DMS53 (cell line): ENCODE measurements at regions not wholly inside any gene's neighbourhood (a gene's known extent, or its start where the extent isn't known, plus 50 kb on each side); places are given as distances from the start of the nearest gene placed in this dataset.

Source experiments
- DNase-seq: peaks from one replicate; lab custom pipeline; 2025; lab: John Stamatoyannopoulos, UW

DNA sequence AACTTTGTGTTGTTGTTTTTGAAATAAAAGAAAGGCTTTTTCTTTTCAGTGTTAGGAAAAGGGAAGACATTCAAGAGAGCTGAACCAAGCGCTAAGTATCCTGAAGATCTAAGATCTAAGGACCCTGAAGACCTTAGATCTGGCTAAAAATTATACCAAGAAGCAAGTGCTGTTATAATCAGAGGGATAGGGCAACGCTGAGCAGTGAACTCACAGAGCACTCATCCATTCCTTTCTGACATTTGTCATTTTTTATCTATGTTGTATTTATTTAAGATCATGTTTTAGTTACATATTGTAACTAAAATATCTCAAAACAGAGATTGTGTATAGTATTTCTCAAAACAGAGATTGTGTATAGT, 60.5 kb upstream of the FAM216B start:
- DNase-seq, result no peak

GRCh38 chr13:42722883-42723539, 58.4 kb upstream of the FAM216B start:
- DNase-seq, result no peak

DNA sequence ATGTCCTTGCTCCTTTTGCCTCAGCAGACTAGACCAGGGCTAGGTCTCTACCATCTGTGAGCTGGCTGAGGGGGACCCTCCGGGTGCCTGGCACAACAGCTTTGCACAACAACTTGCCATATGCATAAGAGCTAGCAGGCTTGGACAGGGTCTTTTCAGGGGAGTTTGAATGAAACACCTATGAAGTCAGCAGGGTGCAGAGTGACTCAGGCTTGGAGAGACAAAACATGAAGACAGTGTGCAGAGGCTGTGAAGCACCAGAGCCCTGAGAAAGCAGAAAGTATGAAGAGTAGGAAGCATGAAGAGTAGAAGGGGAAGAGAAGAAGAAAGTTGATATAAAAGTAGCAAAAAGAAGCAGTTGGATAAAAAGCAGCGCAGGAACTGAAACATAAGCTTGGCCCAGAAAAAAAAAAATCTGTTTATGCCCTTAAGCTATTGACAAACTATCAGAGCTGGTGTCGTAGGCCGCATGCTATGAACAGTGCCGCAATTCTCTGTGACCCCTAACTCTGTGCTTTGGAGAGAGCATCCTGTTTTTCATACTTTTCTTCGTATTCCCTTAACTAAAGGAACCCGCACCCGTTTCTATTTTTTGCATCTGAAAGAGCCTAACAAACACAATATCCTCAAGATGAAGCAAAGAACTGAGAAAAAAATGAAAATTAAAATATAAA, 52.7 kb upstream of the FAM216B start:
- DNase-seq, result no peak

DNA sequence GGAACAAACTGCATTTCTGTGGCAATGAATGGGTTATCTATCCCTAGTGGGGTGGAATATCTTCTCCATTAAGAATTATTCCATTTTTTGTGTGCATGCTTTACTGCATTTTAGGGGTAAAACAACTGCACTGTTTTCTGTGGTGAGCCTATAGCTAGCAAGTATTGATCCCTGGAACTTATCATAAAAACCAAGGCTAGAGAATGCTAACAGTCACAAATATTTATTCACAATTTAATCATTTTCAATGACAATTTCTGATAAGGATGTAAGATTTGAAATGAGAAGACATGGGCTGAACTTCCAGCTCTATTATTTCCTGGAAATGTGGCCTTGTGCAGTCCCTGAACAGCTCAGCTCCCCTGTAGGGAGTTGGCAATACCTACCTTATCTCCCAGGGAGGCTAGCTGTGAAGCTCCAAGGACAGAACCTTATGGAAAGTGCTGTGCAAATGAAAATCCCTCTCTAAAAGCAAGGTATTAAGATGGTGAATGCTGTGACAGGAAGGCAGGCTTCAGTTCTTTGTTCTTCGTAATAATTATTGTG, 51.5 kb upstream of the FAM216B start:
- DNase-seq, result no peak
